Psoas muscle (tissue), 7 donors: ENCODE measurements at regions not wholly inside any gene's neighbourhood (a gene's known extent, or its start where the extent isn't known, plus 50 kb on each side); places are given as distances from the start of the nearest gene placed in this dataset.

Experiments
- ATAC-seq, 4 donors: fragments of 200-7000 bp; cut with Tn5 transposase; one replicate each; pipeline ENCODE4 v1.9.1; 2020; ENCODE audit warnings: moderate library complexity in 3 of 4, mild to moderate bottlenecking in 2 of 4
- DNase-seq, 2 donors: peaks; one replicate each; pipeline ENCODE4 v3.0.0-alpha.2; 2020
- H3K27ac ChIP-seq: fragments of 200-600 bp; one replicate; pipeline ENCODE4 v1.8.0; 2022
- H3K27me3 ChIP-seq, 3 donors: fragments of 200-600 bp in 1 of 3; one replicate each; pipeline versions ENCODE4 v1.6.1 to v1.8.0; 2013 to 2022; ENCODE audit warnings: low read length in 2 of 3, mild to moderate bottlenecking in 2 of 3, moderate library complexity in 1 of 3; ENCODE audit not compliant: insufficient read depth in 3 of 3
- H3K36me3 ChIP-seq, 2 donors: fragments of 200-600 bp in 1 of 2; one replicate each; pipeline versions ENCODE4 v1.6.1 to v1.8.0; 2013 to 2022; ENCODE audit warnings: low read depth in 1 of 2, mild to moderate bottlenecking in 1 of 2, moderate library complexity in 1 of 2; ENCODE audit not compliant: insufficient read depth in 1 of 2
- H3K4me1 ChIP-seq: fragments of 200-600 bp; one replicate; pipeline ENCODE4 v1.8.0; 2022
- H3K4me3 ChIP-seq: fragments of 200-600 bp; one replicate; pipeline ENCODE4 v1.8.0; 2022; ENCODE audit warnings: mild to moderate bottlenecking
- H3K9me3 ChIP-seq: fragments of 200-600 bp; one replicate; pipeline ENCODE4 v1.8.0; 2022
- WGBS, 3 donors: extraction: QIAGEN DNeasy Blood & Tissue Kit; methylation state at CpG; one replicate each; pipeline versions ENCODE4 v1.1.6 to v1.1.7; 2013; 5-methylcytosine and 5-hydroxymethylcytosine counted together
- intact Hi-C, 2 donors: fragments of 100-400 bp; cut with DNase I; formaldehyde crosslinking; loops; one replicate each; pipeline versions ENCODE4 v1.11.0 to v1.14.2; 2022
- TF ChIP-seq, protein P1 (sequence below): fragments of 200-600 bp; IDR thresholded peaks from one replicate; pipeline ENCODE4 v1.8.0; 2022; ENCODE audit warnings: antibody characterized with exemption
- donor health status: healthy with polysubstance abuse.
- donor health status: DM: no; HTN: no; CAD: no; lungs with moderate emphysema.
- donor health status: Bipolar disorder and iron deficiency.
- donor health status: healthy.
- donor health status: DM: yes; HTN: yes; CAD: no.
- donor health status: DM: no; HTN: no; CAD: no.
- donor health status: DM: yes; HTN: yes; CAD: no.

DNA sequence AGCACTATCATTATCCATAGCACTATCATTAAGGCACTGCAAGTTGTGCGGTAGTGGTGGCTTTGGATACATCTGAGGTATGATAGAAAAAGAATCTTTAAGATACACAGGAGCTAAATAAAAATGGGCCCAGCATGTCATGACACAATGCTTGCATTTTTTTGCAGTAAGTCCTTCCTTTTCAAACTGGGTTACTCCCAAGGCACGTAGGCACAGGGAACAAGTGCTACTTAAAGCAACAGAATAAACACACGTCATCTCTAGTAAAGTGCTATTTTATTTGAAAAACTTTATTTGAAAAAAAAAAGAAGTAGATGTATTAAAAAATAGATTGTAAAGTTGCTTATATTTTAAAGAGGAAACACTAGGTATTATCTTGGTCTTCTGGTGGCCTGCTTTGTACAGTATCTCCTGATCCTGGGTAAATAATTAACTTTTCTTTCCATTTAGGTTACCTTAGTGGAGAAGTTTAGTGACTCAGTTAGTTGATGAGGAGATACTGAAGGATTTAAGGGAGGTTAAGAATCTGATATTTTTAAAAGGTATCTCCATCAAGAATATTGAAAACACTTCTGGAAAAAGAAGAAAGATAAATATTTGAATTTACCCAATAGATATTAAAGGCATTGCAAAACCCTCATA, 129.6 kb downstream of the EDN1 start:
- Histone ChIP-seq H3K27me3 (no peaks in the 10 kb centered on the region), H3K4me1 (no peaks in the 10 kb centered on the region), H3K27ac (no peak overlapping the region), H3K36me3 (no peaks in the 10 kb centered on the region), H3K9me3 (no peaks in the 10 kb centered on the region), H3K4me3 (no peak overlapping the region)
- no peak for ATAC-seq
- TF ChIP-seq, protein P1, sequence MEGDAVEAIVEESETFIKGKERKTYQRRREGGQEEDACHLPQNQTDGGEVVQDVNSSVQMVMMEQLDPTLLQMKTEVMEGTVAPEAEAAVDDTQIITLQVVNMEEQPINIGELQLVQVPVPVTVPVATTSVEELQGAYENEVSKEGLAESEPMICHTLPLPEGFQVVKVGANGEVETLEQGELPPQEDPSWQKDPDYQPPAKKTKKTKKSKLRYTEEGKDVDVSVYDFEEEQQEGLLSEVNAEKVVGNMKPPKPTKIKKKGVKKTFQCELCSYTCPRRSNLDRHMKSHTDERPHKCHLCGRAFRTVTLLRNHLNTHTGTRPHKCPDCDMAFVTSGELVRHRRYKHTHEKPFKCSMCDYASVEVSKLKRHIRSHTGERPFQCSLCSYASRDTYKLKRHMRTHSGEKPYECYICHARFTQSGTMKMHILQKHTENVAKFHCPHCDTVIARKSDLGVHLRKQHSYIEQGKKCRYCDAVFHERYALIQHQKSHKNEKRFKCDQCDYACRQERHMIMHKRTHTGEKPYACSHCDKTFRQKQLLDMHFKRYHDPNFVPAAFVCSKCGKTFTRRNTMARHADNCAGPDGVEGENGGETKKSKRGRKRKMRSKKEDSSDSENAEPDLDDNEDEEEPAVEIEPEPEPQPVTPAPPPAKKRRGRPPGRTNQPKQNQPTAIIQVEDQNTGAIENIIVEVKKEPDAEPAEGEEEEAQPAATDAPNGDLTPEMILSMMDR, result no peak
- DNase-seq, result no peak
- intact Hi-C loops, result no loop called here
- 53 to 71% (median 56%) methylated on average over 3 of the region's 3 CpGs for WGBS, 3 donors

DNA sequence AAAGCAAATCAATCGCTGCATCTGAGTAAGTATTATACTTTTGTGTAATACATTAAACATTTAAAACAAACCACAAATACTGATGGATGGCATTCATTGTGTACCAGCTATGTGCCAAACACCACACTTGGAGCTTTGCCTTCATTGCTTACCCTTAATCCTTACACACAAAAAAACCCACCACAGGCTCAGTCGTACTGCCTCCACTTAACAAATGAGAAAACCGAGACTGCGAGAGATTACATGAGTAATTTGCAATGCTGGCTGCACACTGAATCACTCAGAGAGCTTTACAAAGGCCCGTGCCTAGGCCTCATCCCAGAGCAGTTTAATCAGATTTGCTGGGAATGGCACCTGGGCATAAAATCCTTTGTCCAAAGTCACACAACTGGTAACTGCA, 130.5 kb downstream of the EDN1 start:
- no peaks in the 10 kb centered on the region for H3K9me3 ChIP-seq
- TF ChIP-seq, protein P1, result no peak
- no peak for DNase-seq
- ATAC-seq, result no peak
- H3K4me1 ChIP-seq, result no peaks in the 10 kb centered on the region
- H3K4me3 ChIP-seq, result no peak overlapping the region
- H3K27ac ChIP-seq, result no peak overlapping the region
- H3K27me3 ChIP-seq, result no peaks in the 10 kb centered on the region
- no peaks in the 10 kb centered on the region for H3K36me3 ChIP-seq
- intact Hi-C loops, result no loop called here
- WGBS, 3 donors, result 50 to 54% (median 54%) methylated on average over 5 of the region's 5 CpGs

DNA sequence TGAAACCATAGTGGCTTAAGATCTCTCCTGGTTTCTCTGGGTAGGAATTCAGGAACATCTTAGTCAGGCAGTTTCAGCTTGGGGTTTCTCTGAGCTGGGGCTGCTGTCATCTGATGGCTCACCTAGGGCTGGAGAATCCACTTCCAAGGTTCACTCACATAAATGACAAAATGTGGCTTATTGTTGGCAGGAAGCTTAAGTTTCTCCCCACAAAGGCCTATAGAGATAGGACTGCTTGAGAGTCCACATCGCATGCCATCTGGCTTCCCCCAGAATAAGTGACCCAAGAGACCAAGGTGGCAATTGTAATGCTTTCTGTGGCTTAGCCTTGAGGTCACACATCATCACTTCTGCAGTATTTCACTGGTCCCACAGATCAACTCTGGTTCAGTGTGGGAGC, 131.4 kb downstream of the EDN1 start:
- 65 to 91% (median 87%) methylated on average over 1 of the region's 1 CpG for WGBS, 3 donors
- Histone ChIP-seq H3K27me3 (no peaks in the 10 kb centered on the region), H3K27ac (no peak overlapping the region), H3K4me1 (no peaks in the 10 kb centered on the region), H3K36me3 (no peaks in the 10 kb centered on the region), H3K4me3 (no peak overlapping the region), H3K9me3 (no peaks in the 10 kb centered on the region)
- DNase-seq (no peak), ATAC-seq (no peak)
- intact Hi-C loops, result no loop called here
- TF ChIP-seq, protein P1, result no peak

DNA sequence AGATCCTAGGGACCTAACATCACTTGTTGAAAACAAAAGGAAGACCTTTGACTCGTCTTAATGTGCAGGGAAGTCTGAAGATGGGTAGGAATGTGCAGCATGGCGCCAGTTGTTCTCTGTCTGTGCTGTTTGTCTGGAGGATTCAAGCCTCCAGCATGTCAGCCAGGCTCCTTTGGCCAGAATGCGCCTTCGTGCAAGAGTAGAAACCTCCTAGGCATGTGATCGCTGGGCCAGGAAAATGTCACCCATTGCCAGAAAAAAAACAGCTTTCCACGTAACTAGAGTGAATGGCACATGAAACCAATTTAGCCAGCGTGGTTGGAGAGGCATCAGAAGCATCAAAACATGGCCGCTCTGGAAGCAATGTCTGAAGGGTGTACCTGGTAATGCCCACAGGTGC, 132.7 kb downstream of the EDN1 start:
- no peak for DNase-seq
- Histone ChIP-seq H3K36me3 (no peaks in the 10 kb centered on the region), H3K9me3 (no peaks in the 10 kb centered on the region), H3K27ac (no peak overlapping the region), H3K4me3 (no peak overlapping the region), H3K4me1 (no peaks in the 10 kb centered on the region), H3K27me3 (no peaks in the 10 kb centered on the region)
- WGBS, 3 donors, result 63 to 73% (median 67%) methylated on average over 8 of the region's 8 CpGs
- intact Hi-C loops, result no loop called here
- ATAC-seq, result no peak
- TF ChIP-seq, protein P1, result no peak

DNA sequence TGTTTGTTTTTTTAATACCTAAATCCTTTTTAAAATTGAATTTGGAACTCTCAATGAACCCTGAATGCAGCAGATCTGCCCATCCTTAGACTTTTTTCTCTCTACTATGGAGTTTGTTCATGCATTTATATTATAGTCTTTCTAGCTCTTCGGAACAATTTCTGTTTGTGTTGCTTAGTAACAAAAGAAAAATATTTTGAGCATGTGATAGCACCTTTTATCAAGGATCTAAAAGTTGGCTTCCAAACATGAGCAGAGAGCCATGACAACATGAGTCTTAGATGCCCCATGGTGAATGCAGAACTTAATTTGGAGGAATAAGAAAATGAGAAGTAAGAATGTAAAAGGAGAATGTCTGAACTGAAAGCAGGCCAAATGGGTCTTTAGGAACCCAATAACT, 133.7 kb downstream of the EDN1 start:
- Histone ChIP-seq H3K27ac (no peak overlapping the region), H3K9me3 (no peaks in the 10 kb centered on the region), H3K4me3 (no peak overlapping the region), H3K27me3 (no peaks in the 10 kb centered on the region), H3K4me1 (no peaks in the 10 kb centered on the region), H3K36me3 (no peaks in the 10 kb centered on the region)
- intact Hi-C loops, result no loop called here
- TF ChIP-seq, protein P1, result no peak
- DNase-seq (no peak), ATAC-seq (no peak)
- 24 to 43% (median 27%) methylated on average over 1 of the region's 1 CpG for WGBS, 3 donors
